ENCODE measurements at regions not wholly inside any gene's neighbourhood (a gene's known extent, or its start where the extent isn't known, plus 50 kb on each side); places are given as distances from the start of the nearest gene placed in this dataset.

DNA sequence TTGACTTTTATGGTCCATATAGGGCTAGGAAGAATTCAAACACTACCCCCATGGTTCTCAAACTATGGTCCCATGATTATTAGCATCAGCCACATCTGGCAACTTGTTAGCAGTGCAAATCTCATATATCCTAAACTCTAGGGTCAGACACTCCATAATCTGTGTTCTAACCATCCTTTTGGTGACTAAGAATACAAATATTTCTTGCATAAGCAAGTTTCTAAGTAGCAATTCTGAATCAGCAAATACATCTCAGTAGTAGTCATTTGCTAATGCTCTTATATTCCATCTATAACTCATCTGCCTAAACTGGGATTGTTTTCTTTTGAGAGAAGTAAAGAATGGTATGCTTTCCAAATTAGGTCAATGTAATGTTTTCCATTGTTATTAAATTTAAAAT lies 447.3 kb downstream of the TMX3 start:
- TF ChIP-seq, protein P1, sequence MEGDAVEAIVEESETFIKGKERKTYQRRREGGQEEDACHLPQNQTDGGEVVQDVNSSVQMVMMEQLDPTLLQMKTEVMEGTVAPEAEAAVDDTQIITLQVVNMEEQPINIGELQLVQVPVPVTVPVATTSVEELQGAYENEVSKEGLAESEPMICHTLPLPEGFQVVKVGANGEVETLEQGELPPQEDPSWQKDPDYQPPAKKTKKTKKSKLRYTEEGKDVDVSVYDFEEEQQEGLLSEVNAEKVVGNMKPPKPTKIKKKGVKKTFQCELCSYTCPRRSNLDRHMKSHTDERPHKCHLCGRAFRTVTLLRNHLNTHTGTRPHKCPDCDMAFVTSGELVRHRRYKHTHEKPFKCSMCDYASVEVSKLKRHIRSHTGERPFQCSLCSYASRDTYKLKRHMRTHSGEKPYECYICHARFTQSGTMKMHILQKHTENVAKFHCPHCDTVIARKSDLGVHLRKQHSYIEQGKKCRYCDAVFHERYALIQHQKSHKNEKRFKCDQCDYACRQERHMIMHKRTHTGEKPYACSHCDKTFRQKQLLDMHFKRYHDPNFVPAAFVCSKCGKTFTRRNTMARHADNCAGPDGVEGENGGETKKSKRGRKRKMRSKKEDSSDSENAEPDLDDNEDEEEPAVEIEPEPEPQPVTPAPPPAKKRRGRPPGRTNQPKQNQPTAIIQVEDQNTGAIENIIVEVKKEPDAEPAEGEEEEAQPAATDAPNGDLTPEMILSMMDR (IDR thresholded peaks at IDR 0.05), result no peak
- TF ChIP-seq POLR2A (IDR thresholded peaks at IDR 0.05) (no peak), EP300 (IDR thresholded peaks at IDR 0.05) (no peak)
